ENCODE measurements at regions not wholly inside any gene's neighbourhood (a gene's known extent, or its start where the extent isn't known, plus 50 kb on each side); places are given as distances from the start of the nearest gene placed in this dataset.

- Histone ChIP-seq H3K9ac (ENCODE audit: extremely low read depth, insufficient read length, low read length) (no peak overlapping the region), H2BK20ac (ENCODE audit: low read depth, low read length, poor library complexity, severe bottlenecking) (no peak overlapping the region), H2BK120ac (ENCODE audit: low read depth, low read length, poor library complexity, severe bottlenecking) (no peak overlapping the region), H3K79me2 (ENCODE audit: insufficient read depth, low read length) (no peaks in the 10 kb centered on the region), H3K14ac (ENCODE audit: insufficient read depth, low read length) (no peak overlapping the region), H3K9me3 (ENCODE audit: control insufficient read depth, low read depth, low read length) (no peaks in the 10 kb centered on the region), H3K23ac (ENCODE audit: insufficient read length, low read depth, low read length) (no peak overlapping the region), H3K79me1 (ENCODE audit: insufficient read depth, low read depth, low read length, poor library complexity, severe bottlenecking) (no peaks in the 10 kb centered on the region), H2AFZ (ENCODE audit: low read length) (no peak overlapping the region), H2BK12ac (ENCODE audit: insufficient read length, low read depth, low read length) (no peak overlapping the region), H3K4me1 (ENCODE audit: insufficient read depth, low read length) (no peaks in the 10 kb centered on the region), H4K8ac (replicated peaks; ENCODE audit: insufficient read length, low read depth, low read length) (no peak overlapping the region), H2BK5ac (ENCODE audit: insufficient read length, low read length) (no peak overlapping the region), H3K27ac (ENCODE audit: insufficient read length, low read depth, low read length) (no peak overlapping the region), H3K4ac (ENCODE audit: low read depth, low read length) (no peak overlapping the region), H3K56ac (ENCODE audit: insufficient read length, low read depth, low read length) (no peak overlapping the region), H3K18ac (ENCODE audit: insufficient read length, low read depth, low read length) (no peak overlapping the region), H3K27me3 (ENCODE audit: insufficient read depth, low read length) (no peaks in the 10 kb centered on the region), H4K20me1 (ENCODE audit: control insufficient read depth, insufficient read depth, insufficient read length) (no peaks in the 10 kb centered on the region), H2BK15ac (ENCODE audit: low read depth, low read length) (no peak overlapping the region), H4K5ac (ENCODE audit: insufficient read length, low read depth, low read length) (no peak overlapping the region), H4K91ac (ENCODE audit: insufficient read length, low read depth, low read length) (no peak overlapping the region), H3T11ph (ENCODE audit: low read length) (no peak overlapping the region), H2AK5ac (ENCODE audit: insufficient read length, low read length) (no peak overlapping the region), H3K23me2 (ENCODE audit: insufficient read length, low read depth, low read length, poor library complexity, severe bottlenecking) (no peaks in the 10 kb centered on the region), H3K4me2 (ENCODE audit: insufficient read depth, insufficient read length, low read length) (no peak overlapping the region)
- H3K27ac Mint-ChIP-seq: no peak overlapping the region
- WGBS (ENCODE audit: extremely low coverage, insufficient read length, low lambda C conversion rate): no CpG with 5 or more reads among the region's 2 CpGs
- H3K27me3 Mint-ChIP-seq (ENCODE audit: low read depth): no peaks in the 10 kb centered on the region; the same call in 1 of the 2 replicates
- no peak for DNase-seq
- H3K4me1 Mint-ChIP-seq: no peaks in the 10 kb centered on the region
- H3K36me3 Mint-ChIP-seq (ENCODE audit: insufficient read depth in 1 of 3, low read depth in 3 of 3): no peaks in the 10 kb centered on the region
- TF ChIP-seq CTCF (conservative IDR thresholded peaks at IDR 0.05): no peak
- H3K9me3 Mint-ChIP-seq: no peaks in the 10 kb centered on the region
- no peak overlapping the region for H3K4me3 Mint-ChIP-seq
Observed at GRCh38 chr15:79657722-79658121, 225.6 kb downstream of the MINAR1 start.
